ENCODE measurements at regions not wholly inside any gene's neighbourhood (a gene's known extent, or its start where the extent isn't known, plus 50 kb on each side); places are given as distances from the start of the nearest gene placed in this dataset.

GRCh38 chr5:10870791-10871190 lies 109.8 kb upstream of the DAP start:
- Histone ChIP-seq H3K36me3 (replicated peaks; ENCODE audit: insufficient read depth, low read depth) (no peaks in the 10 kb centered on the region), H3K27ac (no peak overlapping the region), H3K4me3 (no peak overlapping the region), H4K20me1 (ENCODE audit: insufficient read depth, poor library complexity, severe bottlenecking) (no peaks in the 10 kb centered on the region), H3K9me2 (replicated peaks; ENCODE audit: insufficient read depth) (no peaks in the 10 kb centered on the region), H3K4me2 (no peak overlapping the region), H2AFZ (no peak overlapping the region), H3K79me2 (no peaks in the 10 kb centered on the region), H3K4me1 (ENCODE audit: insufficient read depth) (no peaks in the 10 kb centered on the region), H3K27me3 (no peaks in the 10 kb centered on the region), H3K9me3 (ENCODE audit: low read depth) (no peaks in the 10 kb centered on the region)
- TF ChIP-seq EZH2 (IDR thresholded peaks at IDR 0.05; ENCODE audit: borderline replicate concordance): no peak
- TF ChIP-seq EZH2phosphoT487 (IDR thresholded peaks at IDR 0.05; ENCODE audit: low read depth, severe bottlenecking, unreplicated experiment): no peak
- no peak for TF ChIP-seq CTCF (IDR thresholded peaks at IDR 0.05; ENCODE audit: poor library complexity)
- 91% methylated on average over 11 of the region's 11 CpGs for WGBS (ENCODE audit: low lambda C conversion rate, missing lambda C conversion rate)
- no peak for DNase-seq (ENCODE audit: low spot score)

GRCh38 chr5:10868956-10869355 lies 107.9 kb upstream of the DAP start:
- Histone ChIP-seq H3K4me2 (no peak overlapping the region), H3K27ac (no peak overlapping the region), H4K20me1 (ENCODE audit: insufficient read depth, poor library complexity, severe bottlenecking) (no peaks in the 10 kb centered on the region), H3K9me2 (replicated peaks; ENCODE audit: insufficient read depth) (no peaks in the 10 kb centered on the region), H3K9me3 (ENCODE audit: low read depth) (no peaks in the 10 kb centered on the region), H3K27me3 (no peaks in the 10 kb centered on the region), H3K79me2 (no peaks in the 10 kb centered on the region), H3K4me3 (no peak overlapping the region), H3K36me3 (replicated peaks; ENCODE audit: insufficient read depth, low read depth) (no peaks in the 10 kb centered on the region), H2AFZ (no peak overlapping the region), H3K4me1 (ENCODE audit: insufficient read depth) (no peaks in the 10 kb centered on the region)
- DNase-seq (ENCODE audit: low spot score): no peak
- no peak for TF ChIP-seq EZH2 (IDR thresholded peaks at IDR 0.05; ENCODE audit: borderline replicate concordance)
- no peak for TF ChIP-seq EZH2phosphoT487 (IDR thresholded peaks at IDR 0.05; ENCODE audit: low read depth, severe bottlenecking, unreplicated experiment)
- no peak for TF ChIP-seq CTCF (IDR thresholded peaks at IDR 0.05; ENCODE audit: poor library complexity)
- 65% methylated on average over 7 of the region's 7 CpGs for WGBS (ENCODE audit: low lambda C conversion rate, missing lambda C conversion rate)

- Histone ChIP-seq H3K9me3 (ENCODE audit: low read depth) (no peaks in the 10 kb centered on the region), H3K4me3 (no peak overlapping the region), H2AFZ (no peak overlapping the region), H3K9me2 (replicated peaks; ENCODE audit: insufficient read depth) (no peaks in the 10 kb centered on the region), H3K36me3 (replicated peaks; ENCODE audit: insufficient read depth, low read depth) (no peaks in the 10 kb centered on the region), H3K4me2 (no peak overlapping the region), H3K79me2 (no peaks in the 10 kb centered on the region), H3K27me3 (no peaks in the 10 kb centered on the region), H3K4me1 (ENCODE audit: insufficient read depth) (no peaks in the 10 kb centered on the region), H3K27ac (no peak overlapping the region), H4K20me1 (ENCODE audit: insufficient read depth, poor library complexity, severe bottlenecking) (no peaks in the 10 kb centered on the region)
- TF ChIP-seq EZH2 (IDR thresholded peaks at IDR 0.05; ENCODE audit: borderline replicate concordance) (no peak), CTCF (IDR thresholded peaks at IDR 0.05; ENCODE audit: poor library complexity) (no peak), EZH2phosphoT487 (IDR thresholded peaks at IDR 0.05; ENCODE audit: low read depth, severe bottlenecking, unreplicated experiment) (no peak)
- WGBS (ENCODE audit: low lambda C conversion rate, missing lambda C conversion rate): 90% methylated on average over 13 of the region's 13 CpGs
- no peak for DNase-seq (ENCODE audit: low spot score)
Measured at GRCh38 chr5:10867389-10868303, 106.6 kb upstream of the DAP start.

Measured in hepatocyte (in vitro differentiated cells).